Fibroblast of skin of scalp (primary cell): ENCODE measurements at regions not wholly inside any gene's neighbourhood (a gene's known extent, or its start where the extent isn't known, plus 50 kb on each side); places are given as distances from the start of the nearest gene placed in this dataset.
"Not testable (repeated sequence)": the region's sequence is repeated elsewhere in the genome, so short reads cannot be mapped to it uniquely, and the experiment has no call there.

Experiments used
- DNase-seq: peaks from one replicate; pipeline ENCODE4 v3.0.0-alpha.2; 2013

- no peak for DNase-seq
Measured at GRCh38 chr5:68679041-68679440, 414.8 kb upstream of the SLC30A5 start.

GRCh38 chr5:68680366-68680765 is 413.4 kb upstream of the SLC30A5 start:
- peak; percentile 50 for DNase-seq

- no peak for DNase-seq
Measured at GRCh38 chr5:68681929-68682328, 411.9 kb upstream of the SLC30A5 start.

- peak; percentile 18 for DNase-seq
Measured at GRCh38 chr5:68682400-68683160, 411.2 kb upstream of the SLC30A5 start.

GRCh38 chr5:68683632-68684036 is 410.2 kb upstream of the SLC30A5 start:
- DNase-seq = peak; percentile 99

DNA sequence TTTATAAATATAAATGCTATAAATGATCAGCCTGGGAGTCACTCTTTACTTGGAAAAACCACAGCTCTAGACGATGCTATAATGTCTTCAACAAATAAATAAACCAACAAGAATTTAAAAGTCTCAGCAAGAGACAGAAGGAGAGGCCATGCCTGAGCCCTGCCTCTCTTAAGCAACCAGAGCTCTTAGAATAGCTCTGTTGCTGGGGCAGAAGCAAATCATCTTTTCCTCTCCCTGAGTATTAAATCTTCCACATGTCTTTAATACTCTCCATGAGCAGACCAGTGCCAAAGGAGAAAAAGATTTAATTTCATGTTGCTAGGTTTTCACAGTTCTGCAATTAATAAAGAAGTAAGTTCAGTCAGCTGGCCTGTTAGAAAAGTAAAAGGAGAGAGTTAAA is 408.0 kb upstream of the SLC30A5 start:
- no peak for DNase-seq

- no peak for DNase-seq
Measured at GRCh38 chr5:68688547-68688946, 405.3 kb upstream of the SLC30A5 start.

DNA sequence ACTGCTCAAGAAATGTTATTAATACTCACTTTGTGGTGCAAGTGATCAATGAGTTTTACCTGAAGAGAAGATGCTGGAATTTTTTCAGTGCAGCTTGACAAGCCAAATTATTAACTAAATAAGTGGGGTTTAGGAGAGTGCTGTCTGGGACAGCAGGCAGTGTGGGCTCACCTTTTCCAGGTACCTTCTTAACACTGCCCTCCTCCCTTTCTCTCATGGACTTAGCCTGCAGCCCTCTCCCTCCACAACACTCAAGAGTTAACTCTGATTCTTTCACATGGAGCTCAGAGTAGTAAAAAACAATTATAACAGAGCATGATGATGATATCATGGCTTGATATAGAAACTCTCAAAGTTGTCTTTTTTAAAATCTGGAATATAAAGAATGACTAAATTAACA is 404.8 kb upstream of the SLC30A5 start:
- no peak for DNase-seq

DNA sequence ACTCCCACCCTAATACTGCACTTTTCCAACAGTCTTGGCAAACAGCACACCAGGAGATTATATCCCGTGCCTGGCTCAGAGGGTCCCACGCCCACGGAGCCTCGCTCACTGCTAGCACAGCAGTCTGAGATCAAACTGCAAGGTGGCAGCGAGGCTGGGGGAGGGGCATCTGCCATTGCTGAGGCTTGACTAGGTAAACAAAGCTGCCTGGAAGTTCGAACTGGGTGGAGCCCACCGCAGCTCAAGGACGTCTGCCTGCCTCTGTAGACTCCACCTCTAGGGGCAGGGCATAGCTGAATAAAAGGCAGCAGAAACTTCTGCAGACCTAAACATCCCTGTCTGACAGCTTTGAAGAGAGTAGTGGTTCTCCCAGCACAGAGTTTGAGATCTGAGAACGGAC is 401.9 kb upstream of the SLC30A5 start:
- not testable (repeated sequence) for DNase-seq

DNA sequence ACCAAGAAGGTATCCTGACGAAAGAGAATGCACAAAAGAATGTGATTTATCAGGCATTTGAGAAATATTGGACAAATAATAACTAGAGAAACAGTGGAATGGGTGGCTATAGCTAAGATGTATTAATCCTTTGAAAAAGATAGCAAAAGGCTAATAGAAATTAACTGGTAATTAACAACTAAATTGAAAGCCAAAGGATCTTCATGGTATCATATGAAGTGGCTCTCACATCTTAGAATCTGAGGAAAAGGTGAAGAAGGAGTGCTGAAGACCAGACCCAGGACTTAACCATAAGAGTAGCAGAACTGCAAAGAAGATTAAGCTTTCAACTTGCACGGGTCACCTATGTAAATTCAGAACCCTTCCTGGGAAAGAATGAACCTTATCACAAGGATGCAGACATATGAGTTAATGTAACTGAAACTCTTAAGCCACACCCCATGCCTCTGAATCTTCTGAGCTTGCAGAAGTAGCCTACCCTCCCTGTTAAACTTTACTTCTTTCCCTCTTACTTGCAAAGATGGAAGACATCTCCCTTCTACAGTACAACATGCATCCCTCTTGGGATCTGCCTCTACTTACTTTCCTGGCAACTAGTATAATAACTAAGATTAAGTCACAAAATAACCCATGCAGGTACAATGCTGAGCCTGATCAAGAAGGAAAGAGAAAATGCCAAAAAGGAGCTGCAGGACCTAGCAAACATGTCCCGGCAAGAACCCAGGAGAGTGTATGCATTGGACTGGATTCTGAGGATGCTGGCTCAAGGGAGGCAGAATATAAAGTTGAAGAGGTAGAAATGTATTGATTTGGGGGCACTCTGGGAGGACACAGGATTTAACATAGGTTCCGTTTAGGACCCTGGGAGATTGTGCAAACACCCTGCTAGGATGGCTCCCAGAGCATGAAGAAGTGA is 395.5 kb upstream of the SLC30A5 start:
- no peak for DNase-seq

DNA sequence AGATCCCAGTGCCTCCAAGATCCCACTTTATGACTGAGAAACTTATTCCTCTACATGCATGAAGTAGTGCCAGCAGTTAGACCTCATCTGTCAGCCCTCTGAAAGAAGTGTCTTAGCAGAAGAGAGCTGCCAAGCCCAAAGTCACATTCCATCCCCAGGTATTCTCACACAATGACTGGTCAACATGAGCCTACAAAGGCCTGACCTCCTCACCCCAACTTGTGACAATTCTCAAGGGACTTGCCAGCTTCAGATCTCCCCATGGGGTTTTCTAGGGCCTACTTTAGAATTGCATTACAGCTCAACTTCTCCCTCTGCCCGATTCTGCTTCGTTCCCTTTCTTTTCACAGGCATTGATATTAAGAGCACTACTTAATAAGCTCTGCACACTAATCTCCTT is 393.8 kb upstream of the SLC30A5 start:
- DNase-seq = no peak

GRCh38 chr5:68707575-68707974 is 386.2 kb upstream of the SLC30A5 start:
- no peak for DNase-seq

GRCh38 chr5:68708156-68708841 is 385.5 kb upstream of the SLC30A5 start:
- no peak for DNase-seq

- no peak for DNase-seq
Measured at GRCh38 chr5:68708842-68709170, 385.0 kb upstream of the SLC30A5 start.

- DNase-seq = no peak
Measured at GRCh38 chr5:68709239-68709638, 384.6 kb upstream of the SLC30A5 start.

DNA sequence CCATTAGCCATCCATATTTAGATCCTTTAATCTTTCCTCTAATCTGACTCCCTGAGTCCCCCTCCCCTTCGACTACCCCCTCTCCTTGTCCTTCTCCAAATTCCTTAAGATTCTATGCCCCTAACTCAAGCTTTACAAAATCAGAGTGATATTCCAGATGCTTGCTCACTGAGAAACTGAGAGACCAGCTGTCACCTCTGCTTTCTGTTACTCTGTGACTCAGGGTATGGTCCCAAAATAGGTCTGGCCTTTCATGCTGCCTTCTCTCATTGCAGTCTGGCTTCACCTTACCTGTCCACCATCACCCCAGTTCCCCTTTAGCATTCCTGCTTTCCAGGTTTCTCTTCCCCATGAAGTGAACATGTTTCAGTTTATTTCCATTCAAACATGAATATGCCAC is 383.3 kb upstream of the SLC30A5 start:
- DNase-seq = no peak

GRCh38 chr5:68711293-68712200 is 382.3 kb upstream of the SLC30A5 start:
- peak; percentile 7 for DNase-seq

DNA sequence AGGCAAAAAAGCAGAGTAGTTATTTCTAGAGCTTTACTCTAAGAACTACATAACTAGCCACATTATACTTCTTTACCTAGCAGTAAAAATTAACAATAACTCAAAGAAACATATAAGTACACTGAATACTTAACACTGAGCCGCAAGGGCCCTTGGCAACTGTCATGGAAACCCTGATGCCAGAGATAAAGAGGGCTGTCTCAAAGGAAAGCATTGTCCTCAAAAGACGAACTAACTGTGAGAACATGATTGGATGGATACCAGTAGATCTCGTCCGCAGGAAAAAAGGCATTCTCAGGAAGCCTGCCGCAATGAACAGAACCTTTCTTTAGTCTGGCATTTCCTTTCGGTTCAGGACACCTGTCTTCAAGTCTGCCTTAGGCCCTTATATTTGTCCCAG is 379.0 kb upstream of the SLC30A5 start:
- DNase-seq = no peak

- DNase-seq = no peak
Measured at GRCh38 chr5:68720884-68721610, 372.8 kb upstream of the SLC30A5 start.

DNA sequence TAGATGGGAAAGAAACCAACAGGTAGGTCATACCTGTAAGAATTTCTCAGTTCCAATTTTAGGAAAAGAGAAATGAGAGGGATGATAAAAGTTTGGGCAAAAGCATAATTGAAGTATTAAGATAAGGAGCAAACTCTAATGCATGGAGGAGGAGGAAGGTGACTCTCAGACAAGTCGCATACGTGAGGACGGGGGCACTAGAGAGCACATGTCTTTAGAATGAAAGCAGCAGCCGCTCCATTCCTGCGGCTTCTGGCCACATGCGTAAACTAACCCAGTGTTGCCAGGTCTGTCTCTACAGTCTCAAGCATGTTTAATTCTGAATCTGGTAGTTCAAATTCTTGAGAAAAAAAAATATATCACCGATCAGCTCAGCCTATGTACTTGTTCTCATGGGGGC is 371.5 kb upstream of the SLC30A5 start:
- DNase-seq = no peak

DNA sequence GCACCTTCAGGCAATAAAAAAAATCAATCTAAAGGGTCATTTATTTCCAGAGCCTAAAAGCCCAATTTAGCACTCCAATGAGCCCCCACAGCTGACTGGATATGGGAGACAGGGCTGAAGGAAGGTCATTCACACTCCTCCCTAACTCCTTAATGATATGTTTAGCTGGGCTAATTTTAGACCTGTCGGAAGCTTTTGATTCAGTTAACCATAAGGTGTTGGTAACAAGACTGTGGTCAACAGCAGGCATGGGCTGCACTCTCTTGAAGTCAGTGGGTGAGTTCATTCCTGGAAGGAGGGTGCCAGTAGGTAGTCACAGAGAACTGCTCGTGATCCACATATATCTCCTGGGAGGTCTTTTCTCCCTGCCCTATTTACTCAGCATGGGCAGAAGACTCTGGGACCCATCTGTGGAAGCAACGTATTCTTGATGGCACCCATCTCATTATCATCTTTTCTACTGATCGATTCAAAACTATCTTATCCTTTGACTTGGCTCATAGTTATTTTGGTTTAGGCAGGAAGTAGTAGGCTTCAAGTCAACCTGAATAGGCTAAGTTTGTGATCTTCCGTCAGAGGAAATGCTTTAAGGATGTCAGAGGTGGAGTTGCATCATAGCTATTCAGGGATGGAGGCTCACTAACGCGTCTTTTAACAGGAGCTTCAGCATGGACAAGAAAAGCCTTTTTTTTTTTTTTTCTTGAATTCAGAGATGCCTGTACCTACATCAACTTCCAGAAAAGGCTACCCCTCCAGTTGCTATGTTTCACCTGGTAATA is 367.7 kb upstream of the SLC30A5 start:
- DNase-seq = no peak
